ENCODE measurements at regions not wholly inside any gene's neighbourhood (a gene's known extent, or its start where the extent isn't known, plus 50 kb on each side); places are given as distances from the start of the nearest gene placed in this dataset.

GRCh38 chr5:123771715-123772114 lies 259.7 kb downstream of the CSNK1G3 start:
- H3K27me3 Mint-ChIP-seq (ENCODE audit: low read depth in 3 of 3) = no peaks in the 10 kb centered on the region
- TF ChIP-seq CTCF (IDR thresholded peaks at IDR 0.05) = no peak
- Histone ChIP-seq H2AFZ (ENCODE audit: insufficient read depth, low read depth, low read length, poor library complexity, severe bottlenecking) (no peak overlapping the region), H3K4me1 (ENCODE audit: control insufficient read depth in 1 of 2, insufficient read depth in 2 of 2, low read length in 2 of 2) (no peaks in the 10 kb centered on the region), H3K36me3 (replicated peaks in 1 of 2; ENCODE audit: control insufficient read depth in 1 of 2, insufficient read depth in 2 of 2, low read length in 2 of 2) (no peaks in the 10 kb centered on the region), H3K9ac (ENCODE audit: insufficient read depth, low read length, poor library complexity, severe bottlenecking) (no peak overlapping the region), H3K4me2 (replicated peaks; ENCODE audit: extremely low read depth, low read length, poor library complexity, severe bottlenecking) (no peak overlapping the region), H3K27me3 (ENCODE audit: control insufficient read depth in 2 of 2, insufficient read depth in 2 of 2, low read length in 2 of 2) (no peaks in the 10 kb centered on the region), H3K27ac (ENCODE audit: low read depth in 1 of 2, low read length in 2 of 2) (no peak overlapping the region), H3K4me3 (replicated peaks in 1 of 3; ENCODE audit: low read depth in 2 of 3, low read length in 3 of 3) (no peak overlapping the region), H3K9me3 (replicated peaks in 1 of 2; ENCODE audit: control insufficient read depth in 1 of 2, insufficient read depth in 1 of 2, low read length in 2 of 2) (peaks cover 12 to 20% of the 10 kb centered on the region in 2 donors), H3K79me2 (ENCODE audit: insufficient read depth, low read length) (no peaks in the 10 kb centered on the region), H4K20me1 (ENCODE audit: insufficient read depth, low read length) (no peaks in the 10 kb centered on the region)
- H3K4me3 Mint-ChIP-seq = no peak overlapping the region
- intact Hi-C loops (cut with micrococcal nuclease) = no loop called here
- H3K36me3 Mint-ChIP-seq = no peaks in the 10 kb centered on the region
- H3K4me1 Mint-ChIP-seq = no peaks in the 10 kb centered on the region
- H3K9me3 Mint-ChIP-seq = peaks cover 4 to 20% (median 8%) of the 10 kb centered on the region in 7 donors
- DNase-seq = no peak
- H3K27ac Mint-ChIP-seq = no peak overlapping the region

GRCh38 chr5:123763201-123763600 lies 251.2 kb downstream of the CSNK1G3 start:
- peaks cover 0 to 2% (median 0%) of the 10 kb centered on the region in 3 donors for H3K27me3 Mint-ChIP-seq (ENCODE audit: low read depth in 3 of 3)
- no peaks in the 10 kb centered on the region for H3K36me3 Mint-ChIP-seq
- peaks cover 5 to 13% (median 9%) of the 10 kb centered on the region in 7 donors for H3K9me3 Mint-ChIP-seq
- Histone ChIP-seq H3K36me3 (replicated peaks in 1 of 2; ENCODE audit: control insufficient read depth in 1 of 2, insufficient read depth in 2 of 2, low read length in 2 of 2) (no peaks in the 10 kb centered on the region), H3K9me3 (replicated peaks in 1 of 2; ENCODE audit: control insufficient read depth in 1 of 2, insufficient read depth in 1 of 2, low read length in 2 of 2) (peaks cover 6% of the 10 kb centered on the region in 2 donors), H3K4me2 (replicated peaks; ENCODE audit: extremely low read depth, low read length, poor library complexity, severe bottlenecking) (no peak overlapping the region), H3K4me3 (replicated peaks in 1 of 3; ENCODE audit: low read depth in 2 of 3, low read length in 3 of 3) (no peak overlapping the region), H3K79me2 (ENCODE audit: insufficient read depth, low read length) (no peaks in the 10 kb centered on the region), H3K27ac (ENCODE audit: low read depth in 1 of 2, low read length in 2 of 2) (no peak overlapping the region), H3K4me1 (ENCODE audit: control insufficient read depth in 1 of 2, insufficient read depth in 2 of 2, low read length in 2 of 2) (no peaks in the 10 kb centered on the region), H4K20me1 (ENCODE audit: insufficient read depth, low read length) (no peaks in the 10 kb centered on the region), H3K27me3 (ENCODE audit: control insufficient read depth in 2 of 2, insufficient read depth in 2 of 2, low read length in 2 of 2) (no peaks in the 10 kb centered on the region), H3K9ac (ENCODE audit: insufficient read depth, low read length, poor library complexity, severe bottlenecking) (no peak overlapping the region), H2AFZ (ENCODE audit: insufficient read depth, low read depth, low read length, poor library complexity, severe bottlenecking) (no peak overlapping the region)
- no peak for TF ChIP-seq CTCF (IDR thresholded peaks at IDR 0.05)
- no peak overlapping the region for H3K27ac Mint-ChIP-seq
- H3K4me3 Mint-ChIP-seq = no peak overlapping the region
- WGBS (ENCODE audit: insufficient coverage) = no CpG with 5 or more reads among the region's 2 CpGs
- no peak for DNase-seq
- intact Hi-C loops (cut with micrococcal nuclease) = no loop called here
- H3K4me1 Mint-ChIP-seq = no peaks in the 10 kb centered on the region

Measured in CD14-positive monocyte (primary cell).